ENCODE measurements at regions not wholly inside any gene's neighbourhood (a gene's known extent, or its start where the extent isn't known, plus 50 kb on each side); places are given as distances from the start of the nearest gene placed in this dataset.
"Not testable (repeated sequence)": the region's sequence is repeated elsewhere in the genome, so short reads cannot be mapped to it uniquely, and the experiment has no call there.

DNA sequence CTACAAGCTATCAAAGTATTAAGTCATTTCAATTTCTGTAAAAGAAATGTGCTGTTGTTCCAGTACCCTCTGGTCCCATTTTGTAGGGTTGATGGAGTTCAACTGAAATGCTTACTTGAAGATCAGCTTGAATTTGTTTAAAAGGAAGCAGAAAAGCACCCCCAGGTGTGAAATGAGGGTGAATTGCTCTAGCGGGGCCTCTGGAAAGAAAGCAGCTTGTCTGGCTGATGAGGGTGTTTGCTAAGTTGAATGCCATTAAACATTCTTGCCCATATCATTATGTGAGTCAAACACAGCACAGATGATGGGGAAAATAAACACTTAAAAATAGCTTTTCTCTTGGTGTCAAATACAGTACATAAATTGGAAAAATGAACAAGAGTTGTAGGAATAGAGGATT is 280.3 kb downstream of the RAB38 start:
- Histone ChIP-seq H3K9me3 (ENCODE audit: control insufficient read depth in 3 of 3, low read length in 3 of 3) (no peaks in the 10 kb centered on the region), H3K9ac (ENCODE audit: low read depth in 1 of 3, low read length in 3 of 3) (no peak overlapping the region), H3K36me3 (ENCODE audit: control insufficient read depth in 3 of 3, insufficient read depth in 3 of 3, low read length in 3 of 3) (no peaks in the 10 kb centered on the region), H3K4me1 (ENCODE audit: control insufficient read depth in 3 of 3, insufficient read depth in 3 of 3, low read length in 3 of 3) (no peaks in the 10 kb centered on the region), H3K27me3 (ENCODE audit: control insufficient read depth in 3 of 3, insufficient read depth in 3 of 3, low read length in 3 of 3) (no peaks in the 10 kb centered on the region), H3K4me3 (ENCODE audit: low read length in 3 of 3) (no peak overlapping the region), H3K27ac (ENCODE audit: low read depth, low read length) (no peak overlapping the region)

DNA sequence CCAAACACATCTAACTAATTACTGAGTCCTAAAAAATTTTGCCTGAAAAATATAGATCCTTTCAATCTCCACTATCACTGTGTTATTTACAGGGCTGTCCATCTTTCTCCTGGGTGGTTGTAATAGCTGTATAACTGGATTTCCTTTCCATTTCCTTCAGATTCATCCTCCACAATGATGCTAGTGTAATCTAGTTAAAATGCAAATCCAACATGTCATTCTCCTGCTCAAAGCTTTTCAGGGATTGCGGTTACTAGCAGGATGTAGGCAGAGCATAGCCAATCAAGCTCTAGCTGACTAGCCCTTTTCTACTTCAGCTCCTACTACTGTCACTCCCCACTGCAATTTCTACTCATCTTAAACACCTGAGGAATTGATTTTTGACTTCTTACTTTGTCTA is 283.0 kb downstream of the RAB38 start:
- Histone ChIP-seq H3K9me3 (ENCODE audit: control insufficient read depth in 3 of 3, low read length in 3 of 3) (no peaks in the 10 kb centered on the region), H3K4me3 (ENCODE audit: low read length in 3 of 3) (no peak overlapping the region), H3K4me1 (ENCODE audit: control insufficient read depth in 3 of 3, insufficient read depth in 3 of 3, low read length in 3 of 3) (no peaks in the 10 kb centered on the region), H3K27ac (ENCODE audit: low read depth, low read length) (no peak overlapping the region), H3K9ac (ENCODE audit: low read depth in 1 of 3, low read length in 3 of 3) (no peak overlapping the region), H3K36me3 (ENCODE audit: control insufficient read depth in 3 of 3, insufficient read depth in 3 of 3, low read length in 3 of 3) (no peaks in the 10 kb centered on the region), H3K27me3 (ENCODE audit: control insufficient read depth in 3 of 3, insufficient read depth in 3 of 3, low read length in 3 of 3) (no peaks in the 10 kb centered on the region)

DNA sequence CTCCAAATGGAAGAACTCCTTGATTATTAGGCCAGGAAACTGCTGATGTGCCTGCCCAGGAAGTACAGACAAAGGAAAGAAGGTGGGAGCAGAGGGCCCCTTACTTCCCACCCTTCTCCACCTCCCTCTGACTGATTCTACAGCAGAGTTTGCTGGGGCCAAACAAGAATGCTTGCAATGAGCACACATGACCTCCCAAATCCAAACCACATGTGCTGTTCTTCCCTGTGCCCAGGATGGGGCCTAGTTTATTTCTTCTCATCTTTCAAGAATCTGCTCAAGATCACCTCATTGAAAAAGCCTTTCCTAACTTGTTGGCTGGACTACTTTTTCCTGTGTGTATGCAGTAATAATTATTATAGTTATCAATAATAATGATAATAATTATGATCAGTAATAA is 286.1 kb downstream of the RAB38 start:
- Histone ChIP-seq H3K9me3 (ENCODE audit: control insufficient read depth in 3 of 3, low read length in 3 of 3) (no peaks in the 10 kb centered on the region), H3K27me3 (ENCODE audit: control insufficient read depth in 3 of 3, insufficient read depth in 3 of 3, low read length in 3 of 3) (no peaks in the 10 kb centered on the region), H3K4me1 (ENCODE audit: control insufficient read depth in 3 of 3, insufficient read depth in 3 of 3, low read length in 3 of 3) (no peaks in the 10 kb centered on the region), H3K9ac (ENCODE audit: low read depth in 1 of 3, low read length in 3 of 3) (no peak overlapping the region), H3K4me3 (ENCODE audit: low read length in 3 of 3) (no peak overlapping the region), H3K36me3 (ENCODE audit: control insufficient read depth in 3 of 3, insufficient read depth in 3 of 3, low read length in 3 of 3) (no peaks in the 10 kb centered on the region), H3K27ac (ENCODE audit: low read depth, low read length) (no peak overlapping the region)

DNA sequence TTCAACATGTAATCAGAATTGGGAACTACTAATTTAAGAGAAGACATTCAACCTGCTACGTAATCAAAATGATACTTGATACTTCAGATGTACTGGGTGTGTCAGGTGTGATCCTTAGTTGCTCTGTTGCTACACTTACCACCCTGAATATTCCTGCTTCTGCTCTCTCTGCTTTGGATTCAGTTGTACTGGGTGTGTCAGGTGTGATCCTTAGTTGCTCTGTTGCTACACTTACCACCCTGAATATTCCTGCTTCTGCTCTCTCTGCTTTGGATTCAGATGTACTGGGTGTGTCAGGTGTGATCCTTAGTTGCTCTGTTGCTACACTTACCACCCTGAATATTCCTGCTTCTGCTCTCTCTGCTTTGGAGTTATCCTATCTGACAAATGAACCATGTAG is 290.2 kb downstream of the RAB38 start:
- H3K27ac ChIP-seq (ENCODE audit: low read depth, low read length); H3K4me3 ChIP-seq (ENCODE audit: low read length in 3 of 3); H3K27me3 ChIP-seq (ENCODE audit: control insufficient read depth in 3 of 3, insufficient read depth in 3 of 3, low read length in 3 of 3); H3K4me1 ChIP-seq (ENCODE audit: control insufficient read depth in 3 of 3, insufficient read depth in 3 of 3, low read length in 3 of 3); H3K9me3 ChIP-seq (ENCODE audit: control insufficient read depth in 3 of 3, low read length in 3 of 3); H3K36me3 ChIP-seq (ENCODE audit: control insufficient read depth in 3 of 3, insufficient read depth in 3 of 3, low read length in 3 of 3); H3K9ac ChIP-seq (ENCODE audit: low read depth in 1 of 3, low read length in 3 of 3): not testable (repeated sequence)

DNA sequence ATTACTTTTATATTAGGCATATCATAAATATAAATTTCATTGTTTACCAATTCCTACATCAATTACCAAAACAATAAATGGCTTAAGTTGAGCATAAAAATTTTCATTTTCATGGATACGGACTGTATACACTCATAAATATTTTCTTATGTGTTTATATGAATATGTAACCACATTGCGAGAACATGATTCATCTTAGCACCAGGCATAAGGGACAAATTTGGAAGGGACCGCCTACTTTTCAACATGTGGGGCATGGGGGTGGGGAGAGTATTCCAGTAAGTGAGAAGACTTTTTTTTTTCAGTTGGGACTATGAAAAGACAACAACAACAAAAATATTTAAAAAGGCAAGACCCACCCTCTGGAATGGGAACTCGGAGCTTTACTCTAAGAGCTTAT is 296.1 kb downstream of the RAB38 start:
- no peaks in the 10 kb centered on the region for H3K9me3 ChIP-seq (ENCODE audit: control insufficient read depth in 3 of 3, low read length in 3 of 3)
- H3K9ac ChIP-seq (ENCODE audit: low read depth in 1 of 3, low read length in 3 of 3): no peak overlapping the region
- H3K36me3 ChIP-seq (ENCODE audit: control insufficient read depth in 3 of 3, insufficient read depth in 3 of 3, low read length in 3 of 3): no peaks in the 10 kb centered on the region
- no peaks in the 10 kb centered on the region for H3K4me1 ChIP-seq (ENCODE audit: control insufficient read depth in 3 of 3, insufficient read depth in 3 of 3, low read length in 3 of 3)
- H3K4me3 ChIP-seq (ENCODE audit: low read length in 3 of 3): no peak overlapping the region
- no peak overlapping the region for H3K27ac ChIP-seq (ENCODE audit: low read depth, low read length)
- H3K27me3 ChIP-seq (ENCODE audit: control insufficient read depth in 3 of 3, insufficient read depth in 3 of 3, low read length in 3 of 3): no peaks in the 10 kb centered on the region

DNA sequence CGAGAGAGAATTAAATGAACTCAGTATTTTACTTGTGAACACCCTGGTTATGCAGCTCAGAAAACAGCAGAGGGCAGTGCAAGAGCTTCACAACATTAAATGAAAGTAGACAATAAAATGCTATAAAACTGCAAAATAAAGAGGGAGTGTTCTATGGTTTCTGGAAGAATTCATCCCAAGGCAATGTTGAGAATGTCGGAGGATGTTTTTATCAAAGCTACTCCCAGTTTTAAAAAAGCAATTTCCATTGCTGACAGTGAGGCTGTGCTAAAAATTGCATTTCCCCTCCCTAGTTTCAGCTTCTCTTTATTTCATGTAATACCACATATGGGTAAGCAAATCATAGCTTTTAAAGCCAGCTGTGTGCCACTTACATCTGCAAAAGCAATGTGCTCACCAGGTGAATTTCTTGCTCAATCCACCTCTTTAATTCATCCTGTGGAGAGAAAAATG is 296.8 kb downstream of the RAB38 start:
- no peak overlapping the region for H3K4me3 ChIP-seq (ENCODE audit: low read length in 3 of 3)
- H3K27ac ChIP-seq (ENCODE audit: low read depth, low read length): no peak overlapping the region
- no peaks in the 10 kb centered on the region for H3K4me1 ChIP-seq (ENCODE audit: control insufficient read depth in 3 of 3, insufficient read depth in 3 of 3, low read length in 3 of 3)
- no peaks in the 10 kb centered on the region for H3K9me3 ChIP-seq (ENCODE audit: control insufficient read depth in 3 of 3, low read length in 3 of 3)
- H3K27me3 ChIP-seq (ENCODE audit: control insufficient read depth in 3 of 3, insufficient read depth in 3 of 3, low read length in 3 of 3): no peaks in the 10 kb centered on the region
- no peak overlapping the region for H3K9ac ChIP-seq (ENCODE audit: low read depth in 1 of 3, low read length in 3 of 3)
- no peaks in the 10 kb centered on the region for H3K36me3 ChIP-seq (ENCODE audit: control insufficient read depth in 3 of 3, insufficient read depth in 3 of 3, low read length in 3 of 3)

DNA sequence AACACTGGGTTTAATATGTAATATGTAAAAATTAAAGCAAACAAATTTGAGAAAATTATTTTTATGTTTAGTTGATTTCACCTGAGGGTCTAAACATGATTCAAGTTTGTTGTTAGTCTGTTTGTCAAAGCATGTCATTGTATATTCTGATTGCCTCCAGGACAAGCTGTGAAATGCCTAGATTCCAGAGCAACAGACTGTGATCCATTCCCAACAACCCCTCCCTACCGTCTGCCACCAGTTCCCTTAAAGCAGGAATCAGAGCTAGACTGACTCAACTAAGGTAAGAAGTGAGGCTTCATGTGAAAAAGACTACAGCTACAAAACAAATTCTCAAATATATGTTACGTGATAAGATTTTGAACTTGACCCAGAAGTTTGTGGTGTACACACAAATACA is 304.2 kb downstream of the RAB38 start:
- no peak overlapping the region for H3K27ac ChIP-seq (ENCODE audit: low read depth, low read length)
- H3K36me3 ChIP-seq (ENCODE audit: control insufficient read depth in 3 of 3, insufficient read depth in 3 of 3, low read length in 3 of 3): no peaks in the 10 kb centered on the region
- H3K4me3 ChIP-seq (ENCODE audit: low read length in 3 of 3): no peak overlapping the region
- no peaks in the 10 kb centered on the region for H3K27me3 ChIP-seq (ENCODE audit: control insufficient read depth in 3 of 3, insufficient read depth in 3 of 3, low read length in 3 of 3)
- no peak overlapping the region for H3K9ac ChIP-seq (ENCODE audit: low read depth in 1 of 3, low read length in 3 of 3)
- no peaks in the 10 kb centered on the region for H3K9me3 ChIP-seq (ENCODE audit: control insufficient read depth in 3 of 3, low read length in 3 of 3)
- H3K4me1 ChIP-seq (ENCODE audit: control insufficient read depth in 3 of 3, insufficient read depth in 3 of 3, low read length in 3 of 3): no peaks in the 10 kb centered on the region

DNA sequence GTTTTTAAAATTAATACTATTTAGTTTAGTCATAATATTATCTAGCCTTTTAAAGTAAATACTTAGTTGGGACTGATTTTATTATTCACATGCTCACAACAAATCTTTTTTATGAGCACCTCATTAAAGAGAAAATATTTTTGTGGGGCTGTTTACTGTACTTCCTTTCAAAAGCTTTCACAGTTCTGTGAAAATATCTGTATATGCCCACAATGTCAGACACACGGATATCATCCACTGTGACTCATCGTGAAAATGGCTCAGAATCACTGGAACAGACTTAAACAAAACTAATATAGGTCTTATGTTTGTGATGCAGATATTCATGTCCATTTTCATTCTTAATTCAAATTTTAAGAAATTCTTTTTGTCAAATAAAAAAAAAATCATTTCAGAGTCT is 305.2 kb downstream of the RAB38 start:
- no peak overlapping the region for H3K4me3 ChIP-seq (ENCODE audit: low read length in 3 of 3)
- no peaks in the 10 kb centered on the region for H3K27me3 ChIP-seq (ENCODE audit: control insufficient read depth in 3 of 3, insufficient read depth in 3 of 3, low read length in 3 of 3)
- no peaks in the 10 kb centered on the region for H3K36me3 ChIP-seq (ENCODE audit: control insufficient read depth in 3 of 3, insufficient read depth in 3 of 3, low read length in 3 of 3)
- H3K27ac ChIP-seq (ENCODE audit: low read depth, low read length): no peak overlapping the region
- H3K4me1 ChIP-seq (ENCODE audit: control insufficient read depth in 3 of 3, insufficient read depth in 3 of 3, low read length in 3 of 3): no peaks in the 10 kb centered on the region
- H3K9ac ChIP-seq (ENCODE audit: low read depth in 1 of 3, low read length in 3 of 3): no peak overlapping the region
- H3K9me3 ChIP-seq (ENCODE audit: control insufficient read depth in 3 of 3, low read length in 3 of 3): no peaks in the 10 kb centered on the region

DNA sequence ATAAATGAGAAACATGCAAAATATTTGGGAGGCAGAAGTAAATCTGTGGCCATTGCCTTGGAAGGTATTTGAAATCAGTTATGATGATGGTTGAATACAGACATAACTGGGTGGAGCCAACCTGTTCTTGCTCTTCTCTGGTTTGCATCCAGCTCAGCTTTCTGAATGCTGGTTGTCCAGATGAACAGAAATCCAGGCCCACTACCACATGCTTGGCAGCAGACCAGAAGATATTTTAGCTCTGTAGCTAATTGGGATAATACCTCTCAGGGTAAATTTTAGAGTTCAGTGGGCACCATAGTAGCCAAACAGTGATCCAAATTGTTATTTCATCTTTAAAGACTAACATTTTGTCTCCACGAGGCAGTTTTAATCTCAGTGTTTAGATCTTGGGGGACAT is 308.3 kb downstream of the RAB38 start:
- H3K27me3 ChIP-seq (ENCODE audit: control insufficient read depth in 3 of 3, insufficient read depth in 3 of 3, low read length in 3 of 3): no peaks in the 10 kb centered on the region
- no peak overlapping the region for H3K27ac ChIP-seq (ENCODE audit: low read depth, low read length)
- no peaks in the 10 kb centered on the region for H3K4me1 ChIP-seq (ENCODE audit: control insufficient read depth in 3 of 3, insufficient read depth in 3 of 3, low read length in 3 of 3)
- no peak overlapping the region for H3K4me3 ChIP-seq (ENCODE audit: low read length in 3 of 3)
- H3K9ac ChIP-seq (ENCODE audit: low read depth in 1 of 3, low read length in 3 of 3): no peak overlapping the region
- H3K9me3 ChIP-seq (ENCODE audit: control insufficient read depth in 3 of 3, low read length in 3 of 3): no peaks in the 10 kb centered on the region
- H3K36me3 ChIP-seq (ENCODE audit: control insufficient read depth in 3 of 3, insufficient read depth in 3 of 3, low read length in 3 of 3): no peaks in the 10 kb centered on the region

DNA sequence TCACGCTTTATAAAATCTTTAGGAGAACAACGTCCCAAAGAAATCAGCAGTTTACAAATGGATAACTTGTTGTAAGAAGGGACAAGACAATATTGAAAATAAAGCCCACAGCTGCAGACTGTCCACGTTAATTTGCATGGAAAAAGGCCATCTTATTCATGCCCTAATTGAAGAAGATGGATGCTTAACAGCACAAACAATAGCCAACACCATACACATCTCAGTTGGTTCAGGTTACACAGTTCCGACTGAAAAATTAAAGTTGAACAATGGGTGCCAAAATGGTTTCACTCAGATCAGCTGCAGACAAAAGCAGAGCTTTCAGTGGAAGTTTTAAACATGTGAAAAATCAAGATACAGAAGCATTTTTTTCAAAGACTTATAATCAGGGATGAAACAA is 314.2 kb downstream of the RAB38 start:
- no peaks in the 10 kb centered on the region for H3K27me3 ChIP-seq (ENCODE audit: control insufficient read depth in 3 of 3, insufficient read depth in 3 of 3, low read length in 3 of 3)
- no peaks in the 10 kb centered on the region for H3K36me3 ChIP-seq (ENCODE audit: control insufficient read depth in 3 of 3, insufficient read depth in 3 of 3, low read length in 3 of 3)

DNA sequence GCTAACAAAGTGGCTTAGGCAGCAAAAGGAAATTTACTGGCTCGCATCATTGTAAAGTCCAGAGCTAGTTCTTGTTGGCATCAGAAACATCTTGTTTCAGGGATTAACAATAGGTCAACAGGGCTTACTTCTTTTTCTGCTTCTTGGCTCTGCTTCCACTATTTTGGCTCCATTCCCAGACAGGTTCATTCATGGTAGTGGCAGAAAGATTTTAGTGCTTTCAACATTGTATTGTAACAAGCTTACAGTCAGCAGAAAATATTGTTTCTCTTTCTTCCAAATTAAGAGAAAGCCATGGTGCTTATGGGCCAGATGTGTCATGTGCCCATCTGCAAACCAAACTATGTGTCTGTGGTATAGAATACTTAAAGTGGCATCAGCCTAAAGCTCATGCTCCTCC is 315.6 kb downstream of the RAB38 start:
- no peaks in the 10 kb centered on the region for H3K4me1 ChIP-seq (ENCODE audit: control insufficient read depth in 3 of 3, insufficient read depth in 3 of 3, low read length in 3 of 3)
- H3K9me3 ChIP-seq (ENCODE audit: control insufficient read depth in 3 of 3, low read length in 3 of 3): no peaks in the 10 kb centered on the region
- no peaks in the 10 kb centered on the region for H3K27me3 ChIP-seq (ENCODE audit: control insufficient read depth in 3 of 3, insufficient read depth in 3 of 3, low read length in 3 of 3)
- no peak overlapping the region for H3K4me3 ChIP-seq (ENCODE audit: low read length in 3 of 3)
- H3K27ac ChIP-seq (ENCODE audit: low read depth, low read length): no peak overlapping the region
- no peak overlapping the region for H3K9ac ChIP-seq (ENCODE audit: low read depth in 1 of 3, low read length in 3 of 3)
- no peaks in the 10 kb centered on the region for H3K36me3 ChIP-seq (ENCODE audit: control insufficient read depth in 3 of 3, insufficient read depth in 3 of 3, low read length in 3 of 3)

More for the DNA sequence above, 314.2 kb downstream of the RAB38 start:
- no peak overlapping the region for H3K9ac ChIP-seq (ENCODE audit: low read depth in 1 of 3, low read length in 3 of 3)
- H3K4me1 ChIP-seq (ENCODE audit: control insufficient read depth in 3 of 3, insufficient read depth in 3 of 3, low read length in 3 of 3): no peaks in the 10 kb centered on the region
- no peak overlapping the region for H3K27ac ChIP-seq (ENCODE audit: low read depth, low read length)
- H3K9me3 ChIP-seq (ENCODE audit: control insufficient read depth in 3 of 3, low read length in 3 of 3): no peaks in the 10 kb centered on the region
- H3K4me3 ChIP-seq (ENCODE audit: low read length in 3 of 3): no peak overlapping the region
